NT2/D1 (cell line): ENCODE measurements at regions not wholly inside any gene's neighbourhood (a gene's known extent, or its start where the extent isn't known, plus 50 kb on each side); places are given as distances from the start of the nearest gene placed in this dataset.
"Not testable (repeated sequence)": the region's sequence is repeated elsewhere in the genome, so short reads cannot be mapped to it uniquely, and the experiment has no call there.

ENCODE experiments used
- DNase-seq: peaks from one replicate; pipeline ENCODE4 v3.0.0-alpha.2; 2011; ENCODE audit warnings: low read depth, low spot score
- H3K27me3 ChIP-seq: 2 replicates; pipeline ENCODE4 v1.6.0; 2011; ENCODE audit warnings: mild to moderate bottlenecking; ENCODE audit not compliant: insufficient read length, insufficient read depth
- H3K36me3 ChIP-seq: 2 replicates; pipeline ENCODE4 v1.6.1; 2011; ENCODE audit warnings: mild to moderate bottlenecking, low read length, mixed read lengths; ENCODE audit not compliant: insufficient read depth, insufficient read length
- H3K4me1 ChIP-seq: 2 replicates; pipeline ENCODE4 v1.5.1; 2011; ENCODE audit not compliant: insufficient read depth, insufficient read length
- H3K4me3 ChIP-seq: 2 replicates; pipeline ENCODE4 v1.5.1; 2011; ENCODE audit warnings: low read depth; ENCODE audit not compliant: insufficient read length
- H3K9ac ChIP-seq: 2 replicates; pipeline ENCODE4 v1.6.0; 2011; ENCODE audit warnings: low read depth; ENCODE audit not compliant: insufficient read length
- H3K9me3 ChIP-seq: 2 replicates; pipeline ENCODE4 v1.5.1; 2011; ENCODE audit warnings: mild to moderate bottlenecking, low read length; ENCODE audit not compliant: insufficient read depth
- SUZ12 ChIP-seq: IDR thresholded peaks from 2 replicates; pipeline ENCODE4 v1.6.1; 2011; ENCODE audit not compliant: insufficient read length, insufficient read depth; ENCODE audit errors: extremely low read depth
- YY1 ChIP-seq: IDR thresholded peaks from 2 replicates; pipeline ENCODE4 v1.6.1; 2011; ENCODE audit not compliant: insufficient read length, insufficient read depth
- ZNF274 ChIP-seq: IDR thresholded peaks from 2 replicates; pipeline ENCODE4 v1.6.1; 2011; ENCODE audit warnings: mild to moderate bottlenecking, low read depth, low read length

- no peak for DNase-seq
- TF ChIP-seq YY1: no peak
- TF ChIP-seq ZNF274: no peak
- TF ChIP-seq SUZ12: no peak
- Histone ChIP-seq H3K9ac (no peak overlapping the region), H3K27me3 (no peaks in the 10 kb centered on the region), H3K9me3 (peaks cover 14% of the 10 kb centered on the region), H3K4me1 (peaks cover 3% of the 10 kb centered on the region), H3K4me3 (no peak overlapping the region), H3K36me3 (no peaks in the 10 kb centered on the region)
Measured at GRCh38 chrX:63581906-63582305, 203.1 kb downstream of the ARHGEF9 start.

- peak; percentile 80 for DNase-seq
- no peaks in the 10 kb centered on the region for H3K36me3 ChIP-seq
- H3K4me3 ChIP-seq: no peak overlapping the region
- no peak overlapping the region for H3K9ac ChIP-seq
- peaks cover 14% of the 10 kb centered on the region for H3K9me3 ChIP-seq
- H3K4me1 ChIP-seq: peaks cover 3% of the 10 kb centered on the region
- no peaks in the 10 kb centered on the region for H3K27me3 ChIP-seq
- TF ChIP-seq YY1 (no peak), ZNF274 (no peak), SUZ12 (no peak)
Measured at GRCh38 chrX:63581398-63581797, 203.6 kb downstream of the ARHGEF9 start.

- DNase-seq: no peak
- no peaks in the 10 kb centered on the region for H3K9me3 ChIP-seq
- no peak overlapping the region for H3K4me3 ChIP-seq
- TF ChIP-seq ZNF274 (no peak), SUZ12 (no peak), YY1 (no peak)
- H3K36me3 ChIP-seq: no peaks in the 10 kb centered on the region
- no peak overlapping the region for H3K9ac ChIP-seq
- no peaks in the 10 kb centered on the region for H3K4me1 ChIP-seq
- H3K27me3 ChIP-seq: no peaks in the 10 kb centered on the region
Measured at GRCh38 chrX:63576533-63576932, 208.5 kb downstream of the ARHGEF9 start.

GRCh38 chrX:63575700-63576099 lies 209.3 kb downstream of the ARHGEF9 start:
- H3K9ac ChIP-seq, H3K27me3 ChIP-seq, H3K4me3 ChIP-seq, H3K9me3 ChIP-seq, H3K36me3 ChIP-seq, DNase-seq, H3K4me1 ChIP-seq: not testable (repeated sequence)

- Histone ChIP-seq H3K36me3 (no peaks in the 10 kb centered on the region), H3K4me1 (no peaks in the 10 kb centered on the region), H3K4me3 (no peak overlapping the region)
Measured at GRCh38 chrX:63566856-63567255, 215.7 kb upstream of the SPIN4 start.

GRCh38 chrX:63561425-63561824 lies 210.3 kb upstream of the SPIN4 start:
- Histone ChIP-seq H3K4me3 (no peak overlapping the region), H3K27me3 (no peaks in the 10 kb centered on the region), H3K36me3 (no peaks in the 10 kb centered on the region), H3K9me3 (no peaks in the 10 kb centered on the region), H3K9ac (no peak overlapping the region), H3K4me1 (no peaks in the 10 kb centered on the region)
- TF ChIP-seq YY1: no peak
- TF ChIP-seq ZNF274: no peak
- TF ChIP-seq SUZ12: no peak
- DNase-seq: no peak

More at GRCh38 chrX:63566856-63567255, 215.7 kb upstream of the SPIN4 start:
- no peaks in the 10 kb centered on the region for H3K27me3 ChIP-seq
- no peak overlapping the region for H3K9ac ChIP-seq
- TF ChIP-seq SUZ12: no peak
- TF ChIP-seq YY1: no peak
- no peak for TF ChIP-seq ZNF274
- no peaks in the 10 kb centered on the region for H3K9me3 ChIP-seq
- no peak for DNase-seq

- H3K4me3 ChIP-seq: peak overlapping the region; percentile 76
- peak overlapping the region; percentile 89 for H3K9ac ChIP-seq
- no peaks in the 10 kb centered on the region for H3K9me3 ChIP-seq
- no peaks in the 10 kb centered on the region for H3K4me1 ChIP-seq
- peak; percentile 80 for DNase-seq
- no peaks in the 10 kb centered on the region for H3K36me3 ChIP-seq
- H3K27me3 ChIP-seq: no peaks in the 10 kb centered on the region
- TF ChIP-seq YY1: no peak
- no peak for TF ChIP-seq ZNF274
- TF ChIP-seq SUZ12: no peak
Measured at GRCh38 chrX:63560601-63561218, 209.6 kb upstream of the SPIN4 start.
